Left ventricle myocardium inferior (tissue), 1 donor: ENCODE measurements at regions not wholly inside any gene's neighbourhood (a gene's known extent, or its start where the extent isn't known, plus 50 kb on each side); places are given as distances from the start of the nearest gene placed in this dataset.

Source experiments
- DNase-seq: peaks from one replicate; pipeline ENCODE4 v3.0.0-alpha.2; 2020
- H3K27ac ChIP-seq: fragments of 200-600 bp; replicated peaks from 2 replicates; pipeline ENCODE4 v1.8.0; 2021
- H3K27me3 ChIP-seq: fragments of 200-600 bp; 2 replicates; pipeline ENCODE4 v1.8.0; 2021; ENCODE audit warnings: low read depth
- H3K36me3 ChIP-seq: fragments of 200-600 bp; 2 replicates; pipeline ENCODE4 v1.8.0; 2021
- H3K4me1 ChIP-seq: fragments of 200-600 bp; 2 replicates; pipeline ENCODE4 v1.8.0; 2021
- H3K4me3 ChIP-seq: fragments of 200-600 bp; 2 replicates; pipeline ENCODE4 v1.8.0; 2021; ENCODE audit warnings: mild to moderate bottlenecking, moderate library complexity
- H3K9me3 ChIP-seq: fragments of 200-600 bp; replicated peaks from 2 replicates; pipeline ENCODE4 v1.8.0; 2021
- CTCF ChIP-seq: fragments of 200-600 bp; IDR thresholded peaks from 2 replicates; pipeline ENCODE4 v1.8.0; 2021; ENCODE audit warnings: antibody characterized with exemption, mild to moderate bottlenecking, borderline replicate concordance
- intact Hi-C: fragments of 100-400 bp; cut with micrococcal nuclease; formaldehyde crosslinking; loops from one replicate; pipeline ENCODE4 v1.11.0; 2022
- donor health status: DM: no; HTN: yes; CAD: no; lungs with severe emphysema.

GRCh38 chr3:78077178-78077577 is 1037.3 kb downstream of the ROBO2 start:
- no peak overlapping the region for H3K27ac ChIP-seq
- no peaks in the 10 kb centered on the region for H3K36me3 ChIP-seq
- no peaks in the 10 kb centered on the region for H3K9me3 ChIP-seq
- no peak for DNase-seq
- peaks cover 9% of the 10 kb centered on the region for H3K4me1 ChIP-seq
- no peak overlapping the region for H3K4me3 ChIP-seq
- no peak for TF ChIP-seq CTCF
- no peaks in the 10 kb centered on the region for H3K27me3 ChIP-seq
- intact Hi-C loops, result no loop called here

- TF ChIP-seq CTCF, result no peak
- Histone ChIP-seq H3K27ac (no peak overlapping the region), H3K4me3 (no peak overlapping the region), H3K36me3 (no peaks in the 10 kb centered on the region), H3K27me3 (no peaks in the 10 kb centered on the region), H3K4me1 (peaks cover 9% of the 10 kb centered on the region), H3K9me3 (no peaks in the 10 kb centered on the region)
- no peak for DNase-seq
- intact Hi-C loops, result no loop called here
Observed at GRCh38 chr3:78077842-78078241, 1037.9 kb downstream of the ROBO2 start.

GRCh38 chr3:78079514-78079913 is 1039.6 kb downstream of the ROBO2 start:
- Histone ChIP-seq H3K4me3 (no peak overlapping the region), H3K36me3 (no peaks in the 10 kb centered on the region), H3K4me1 (peaks cover 9% of the 10 kb centered on the region), H3K27me3 (no peaks in the 10 kb centered on the region), H3K27ac (no peak overlapping the region), H3K9me3 (no peaks in the 10 kb centered on the region)
- TF ChIP-seq CTCF, result no peak
- intact Hi-C loops, result no loop called here
- no peak for DNase-seq

- intact Hi-C loops, result no loop called here
Observed at GRCh38 chr3:78086150-78086549, 1046.3 kb downstream of the ROBO2 start.

GRCh38 chr3:78087134-78087533 is 1047.2 kb downstream of the ROBO2 start:
- Histone ChIP-seq H3K9me3 (no peaks in the 10 kb centered on the region), H3K36me3 (no peaks in the 10 kb centered on the region), H3K4me3 (no peak overlapping the region), H3K4me1 (peaks cover 15% of the 10 kb centered on the region), H3K27me3 (no peaks in the 10 kb centered on the region), H3K27ac (no peak overlapping the region)
- TF ChIP-seq CTCF, result no peak
- DNase-seq, result no peak
- intact Hi-C loops, result no loop called here

More at GRCh38 chr3:78086150-78086549, 1046.3 kb downstream of the ROBO2 start:
- no peak overlapping the region for H3K4me3 ChIP-seq
- H3K27ac ChIP-seq, result no peak overlapping the region
- no peaks in the 10 kb centered on the region for H3K27me3 ChIP-seq
- H3K36me3 ChIP-seq, result no peaks in the 10 kb centered on the region
- no peak for TF ChIP-seq CTCF
- no peaks in the 10 kb centered on the region for H3K9me3 ChIP-seq
- no peak for DNase-seq
- peaks cover 8% of the 10 kb centered on the region for H3K4me1 ChIP-seq

- H3K9me3 ChIP-seq, result no peaks in the 10 kb centered on the region
- no peaks in the 10 kb centered on the region for H3K27me3 ChIP-seq
- H3K4me3 ChIP-seq, result no peak overlapping the region
- no peak for TF ChIP-seq CTCF
- intact Hi-C loops, result no loop called here
- no peaks in the 10 kb centered on the region for H3K36me3 ChIP-seq
- no peak for DNase-seq
- H3K27ac ChIP-seq, result no peak overlapping the region
- H3K4me1 ChIP-seq, result peaks cover 24% of the 10 kb centered on the region
Observed at GRCh38 chr3:78088006-78088405, 1048.1 kb downstream of the ROBO2 start.
